ENCODE measurements at regions not wholly inside any gene's neighbourhood (a gene's known extent, or its start where the extent isn't known, plus 50 kb on each side); places are given as distances from the start of the nearest gene placed in this dataset.

- TF ChIP-seq CTCF (IDR thresholded peaks at IDR 0.05): no peak
- TF ChIP-seq POLR2AphosphoS5 (IDR thresholded peaks at IDR 0.05): no peak
- TF ChIP-seq POLR2A (IDR thresholded peaks at IDR 0.05): no peak
Measured at GRCh38 chr5:14945450-14945849, 73.9 kb upstream of the ANKH start.

Measured in upper lobe of left lung (tissue), 4 donors.